GM12865 (cell line): ENCODE measurements at regions not wholly inside any gene's neighbourhood (a gene's known extent, or its start where the extent isn't known, plus 50 kb on each side); places are given as distances from the start of the nearest gene placed in this dataset.
"Not testable (repeated sequence)": the region's sequence is repeated elsewhere in the genome, so short reads cannot be mapped to it uniquely, and the experiment has no call there.

Source experiments
- DNase-seq: peaks from one replicate; pipeline ENCODE4 v3.0.0; 2010; ENCODE audit warnings: low read depth
- H3K4me3 ChIP-seq: 2 replicates; pipeline ENCODE4 v1.5.1; 2011; ENCODE audit warnings: mild to moderate bottlenecking, low read depth, low read length, control low read depth
- TF ChIP-seq, protein P1 (sequence below): IDR thresholded peaks from 2 replicates; pipeline ENCODE4 v1.5.1; 2011; ENCODE audit warnings: low read length, control low read depth, low read depth, inconsistent platforms; ENCODE audit not compliant: insufficient read depth; ENCODE audit errors: missing control alignments

DNA sequence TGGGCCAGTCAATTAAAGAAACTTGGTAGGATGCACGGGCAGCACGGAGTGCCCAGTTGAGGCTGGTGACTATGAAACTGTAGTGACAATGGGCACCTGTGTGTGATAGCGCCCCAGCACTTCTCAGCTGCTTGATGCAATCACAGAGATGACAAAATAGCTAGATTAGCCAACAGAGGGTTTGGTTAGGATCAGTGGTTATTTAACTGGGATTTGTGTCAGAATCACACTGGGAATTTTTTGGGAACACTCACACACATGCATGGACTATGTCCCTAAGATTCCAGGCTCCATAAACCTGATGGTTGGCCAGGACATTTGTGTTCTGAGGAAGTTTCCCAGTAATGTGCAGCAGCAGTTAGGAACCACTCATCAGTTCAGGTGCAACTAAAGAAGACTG lies 51.2 kb upstream of the DAAM1 start:
- TF ChIP-seq, protein P1, sequence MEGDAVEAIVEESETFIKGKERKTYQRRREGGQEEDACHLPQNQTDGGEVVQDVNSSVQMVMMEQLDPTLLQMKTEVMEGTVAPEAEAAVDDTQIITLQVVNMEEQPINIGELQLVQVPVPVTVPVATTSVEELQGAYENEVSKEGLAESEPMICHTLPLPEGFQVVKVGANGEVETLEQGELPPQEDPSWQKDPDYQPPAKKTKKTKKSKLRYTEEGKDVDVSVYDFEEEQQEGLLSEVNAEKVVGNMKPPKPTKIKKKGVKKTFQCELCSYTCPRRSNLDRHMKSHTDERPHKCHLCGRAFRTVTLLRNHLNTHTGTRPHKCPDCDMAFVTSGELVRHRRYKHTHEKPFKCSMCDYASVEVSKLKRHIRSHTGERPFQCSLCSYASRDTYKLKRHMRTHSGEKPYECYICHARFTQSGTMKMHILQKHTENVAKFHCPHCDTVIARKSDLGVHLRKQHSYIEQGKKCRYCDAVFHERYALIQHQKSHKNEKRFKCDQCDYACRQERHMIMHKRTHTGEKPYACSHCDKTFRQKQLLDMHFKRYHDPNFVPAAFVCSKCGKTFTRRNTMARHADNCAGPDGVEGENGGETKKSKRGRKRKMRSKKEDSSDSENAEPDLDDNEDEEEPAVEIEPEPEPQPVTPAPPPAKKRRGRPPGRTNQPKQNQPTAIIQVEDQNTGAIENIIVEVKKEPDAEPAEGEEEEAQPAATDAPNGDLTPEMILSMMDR: no peak
- no peak overlapping the region for H3K4me3 ChIP-seq
- no peak for DNase-seq

DNA sequence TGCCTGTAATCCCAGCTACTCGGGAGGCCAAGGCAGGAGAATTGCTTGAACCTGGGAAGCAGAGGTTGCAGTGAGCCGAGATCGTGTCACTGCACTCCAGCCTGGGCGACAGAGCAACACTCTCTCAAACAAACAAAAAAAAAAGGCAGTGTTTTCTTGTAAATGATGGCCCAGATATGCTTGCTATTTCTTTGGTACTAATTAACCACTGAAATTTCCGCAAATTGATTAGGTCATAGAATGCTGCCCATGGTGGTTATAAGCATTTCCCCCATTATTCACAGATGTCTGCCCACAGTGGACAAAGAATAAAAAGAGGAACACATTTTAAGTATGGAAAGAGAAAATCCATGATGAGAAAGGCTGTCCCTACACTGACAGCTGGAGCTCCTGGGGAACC lies 49.9 kb upstream of the DAAM1 start:
- DNase-seq, H3K4me3 ChIP-seq: not testable (repeated sequence)
